ENCODE measurements at regions not wholly inside any gene's neighbourhood (a gene's known extent, or its start where the extent isn't known, plus 50 kb on each side); places are given as distances from the start of the nearest gene placed in this dataset.

DNA sequence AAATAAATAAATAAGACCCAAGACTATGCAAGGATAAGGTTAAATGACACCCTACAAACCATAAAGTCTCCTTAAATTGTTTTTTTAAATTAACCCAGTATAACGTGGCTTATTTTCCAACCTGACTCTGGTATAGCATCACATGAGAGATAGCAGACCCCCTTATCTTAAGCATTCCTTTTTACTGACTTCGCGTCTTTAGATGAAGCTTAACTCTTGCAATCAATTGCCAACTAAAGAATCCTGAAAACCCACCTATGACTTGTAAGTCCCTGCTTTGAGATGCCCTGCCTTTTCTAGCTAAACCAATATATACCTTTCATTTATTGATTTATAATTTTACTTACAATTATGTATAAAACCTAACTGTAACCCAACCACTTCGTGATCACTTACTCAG lies 57.1 kb upstream of the RAB12 start:
- intact Hi-C loops (cut with DNase I; ENCODE audit: low total_unique reads) = no loop called here
- no peaks in the 10 kb centered on the region for H3K4me1 ChIP-seq
- 83 to 90% (median 88%) methylated on average over 4 of the region's 4 CpGs for WGBS, 5 donors
- TF ChIP-seq, protein P1, sequence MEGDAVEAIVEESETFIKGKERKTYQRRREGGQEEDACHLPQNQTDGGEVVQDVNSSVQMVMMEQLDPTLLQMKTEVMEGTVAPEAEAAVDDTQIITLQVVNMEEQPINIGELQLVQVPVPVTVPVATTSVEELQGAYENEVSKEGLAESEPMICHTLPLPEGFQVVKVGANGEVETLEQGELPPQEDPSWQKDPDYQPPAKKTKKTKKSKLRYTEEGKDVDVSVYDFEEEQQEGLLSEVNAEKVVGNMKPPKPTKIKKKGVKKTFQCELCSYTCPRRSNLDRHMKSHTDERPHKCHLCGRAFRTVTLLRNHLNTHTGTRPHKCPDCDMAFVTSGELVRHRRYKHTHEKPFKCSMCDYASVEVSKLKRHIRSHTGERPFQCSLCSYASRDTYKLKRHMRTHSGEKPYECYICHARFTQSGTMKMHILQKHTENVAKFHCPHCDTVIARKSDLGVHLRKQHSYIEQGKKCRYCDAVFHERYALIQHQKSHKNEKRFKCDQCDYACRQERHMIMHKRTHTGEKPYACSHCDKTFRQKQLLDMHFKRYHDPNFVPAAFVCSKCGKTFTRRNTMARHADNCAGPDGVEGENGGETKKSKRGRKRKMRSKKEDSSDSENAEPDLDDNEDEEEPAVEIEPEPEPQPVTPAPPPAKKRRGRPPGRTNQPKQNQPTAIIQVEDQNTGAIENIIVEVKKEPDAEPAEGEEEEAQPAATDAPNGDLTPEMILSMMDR (IDR thresholded peaks at IDR 0.05 in 8 of 11, conservative IDR thresholded peaks at IDR 0.05 in 3 of 11) = no peak
- no peak for TF ChIP-seq POLR2A (IDR thresholded peaks at IDR 0.05)
- no peak for TF ChIP-seq POLR2AphosphoS5 (IDR thresholded peaks at IDR 0.05)
- no peak overlapping the region for H3K4me3 ChIP-seq
- no peak for DNase-seq
- peaks cover 0 to 5% (median 0%) of the 10 kb centered on the region in 7 donors for H3K27me3 ChIP-seq (replicated peaks in 1 of 7)
- no peaks in the 10 kb centered on the region for H3K36me3 ChIP-seq
- no peak overlapping the region for H3K27ac ChIP-seq
- no peaks in the 10 kb centered on the region for H3K9me3 ChIP-seq

DNA sequence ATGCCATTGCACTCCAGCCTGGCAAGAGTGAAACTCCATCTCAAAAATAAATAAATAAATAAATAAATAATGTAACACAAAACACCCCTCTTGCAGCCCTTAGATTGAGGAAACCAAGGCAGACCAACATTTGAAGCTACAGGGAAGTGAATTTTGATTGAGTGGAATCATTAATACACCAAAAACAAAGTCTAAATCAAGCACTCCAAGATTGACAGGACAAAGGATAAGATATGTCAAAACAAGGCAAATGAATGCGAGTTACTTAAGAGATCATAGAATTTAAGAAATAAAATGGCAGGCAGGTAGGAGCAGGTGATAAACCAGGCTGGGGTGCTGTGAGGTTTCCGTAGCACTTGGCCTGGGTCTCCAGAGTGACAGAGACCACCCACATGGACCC lies 54.9 kb upstream of the RAB12 start:
- TF ChIP-seq, protein P1 (IDR thresholded peaks at IDR 0.05 in 8 of 11, conservative IDR thresholded peaks at IDR 0.05 in 3 of 11) = no peak
- no peak for TF ChIP-seq POLR2AphosphoS5 (IDR thresholded peaks at IDR 0.05)
- no peak for TF ChIP-seq POLR2A (IDR thresholded peaks at IDR 0.05)
- Histone ChIP-seq H3K4me3 (no peak overlapping the region), H3K4me1 (no peaks in the 10 kb centered on the region), H3K27me3 (replicated peaks in 1 of 7) (no peaks in the 10 kb centered on the region), H3K9me3 (no peaks in the 10 kb centered on the region), H3K36me3 (no peaks in the 10 kb centered on the region), H3K27ac (no peak overlapping the region)
- no peak for DNase-seq
- 81 to 96% (median 92%) methylated on average over 2 of the region's 2 CpGs for WGBS, 5 donors
- intact Hi-C loops (cut with DNase I; ENCODE audit: low total_unique reads) = no loop called here

DNA sequence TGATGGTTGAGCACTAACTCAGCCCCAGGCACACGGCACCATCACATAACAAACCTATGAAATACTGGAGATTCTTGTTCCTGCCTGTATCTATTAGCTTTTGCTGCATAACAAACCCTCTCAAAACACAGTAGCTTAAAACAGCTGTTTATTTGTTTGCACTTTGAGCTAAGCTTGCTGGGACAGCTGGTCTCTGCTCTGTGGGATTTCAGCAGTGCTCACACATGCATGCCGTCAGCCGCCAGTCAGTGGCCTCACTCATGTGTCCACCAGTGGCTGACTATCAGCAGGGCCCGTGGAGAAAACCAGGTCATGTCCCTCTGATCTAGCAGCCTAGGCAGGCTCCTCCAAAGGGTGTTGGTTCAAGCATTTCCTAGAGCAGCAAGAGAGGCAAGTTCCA lies 52.8 kb upstream of the RAB12 start:
- Histone ChIP-seq H3K4me1 (no peaks in the 10 kb centered on the region), H3K36me3 (no peaks in the 10 kb centered on the region), H3K4me3 (no peak overlapping the region), H3K9me3 (no peaks in the 10 kb centered on the region), H3K27ac (no peak overlapping the region), H3K27me3 (replicated peaks in 1 of 7) (no peaks in the 10 kb centered on the region)
- WGBS, 5 donors = 78 to 97% (median 90%) methylated on average over 4 of the region's 4 CpGs
- intact Hi-C loops (cut with DNase I; ENCODE audit: low total_unique reads) = no loop called here
- TF ChIP-seq, protein P1 (IDR thresholded peaks at IDR 0.05 in 8 of 11, conservative IDR thresholded peaks at IDR 0.05 in 3 of 11) = no peak
- TF ChIP-seq POLR2A (IDR thresholded peaks at IDR 0.05) = no peak
- no peak for DNase-seq

Small RNA genes lying in the stretch of these regions (small RNA-seq; reads per million reads assigned to genes)
- 0 reads per million in 4 donors for gene RN7SL50P
